GM19035 (cell line): ENCODE measurements at regions not wholly inside any gene's neighbourhood (a gene's known extent, or its start where the extent isn't known, plus 50 kb on each side); places are given as distances from the start of the nearest gene placed in this dataset.

Source experiments
- ATAC-seq: cut with Tn5 transposase; IDR thresholded peaks from one replicate; pipeline ENCODE4 v1.9.1; 2021; ENCODE audit not compliant: unreplicated experiment

GRCh38 chr5:121299153-121299552 is 552.5 kb upstream of the FTMT start:
- ATAC-seq: no peak

GRCh38 chr5:121304838-121305237 is 546.8 kb upstream of the FTMT start:
- ATAC-seq: no peak

GRCh38 chr5:121313886-121314285 is 537.8 kb upstream of the FTMT start:
- ATAC-seq: no peak

- no peak for ATAC-seq
Measured at GRCh38 chr5:121315786-121316185, 535.9 kb upstream of the FTMT start.

GRCh38 chr5:121319292-121319691 is 532.4 kb upstream of the FTMT start:
- ATAC-seq: no peak

- no peak for ATAC-seq
Measured at GRCh38 chr5:121325930-121326329, 525.8 kb upstream of the FTMT start.

GRCh38 chr5:121350181-121350930 is 501.3 kb upstream of the FTMT start:
- no peak for ATAC-seq

- ATAC-seq: no peak
Measured at GRCh38 chr5:121366515-121366914, 485.2 kb upstream of the FTMT start.

- no peak for ATAC-seq
Measured at GRCh38 chr5:121373371-121373770, 478.3 kb upstream of the FTMT start.

- no peak for ATAC-seq
Measured at GRCh38 chr5:121377461-121377860, 474.2 kb upstream of the FTMT start.

GRCh38 chr5:121378046-121378445 is 473.6 kb upstream of the FTMT start:
- ATAC-seq: no peak

- ATAC-seq: no peak
Measured at GRCh38 chr5:121378559-121379359, 472.9 kb upstream of the FTMT start.

- no peak for ATAC-seq
Measured at GRCh38 chr5:121380066-121380465, 471.6 kb upstream of the FTMT start.

- no peak for ATAC-seq
Measured at GRCh38 chr5:121384359-121384758, 467.3 kb upstream of the FTMT start.

- ATAC-seq: no peak
Measured at GRCh38 chr5:121386334-121386733, 465.3 kb upstream of the FTMT start.

- ATAC-seq: no peak
Measured at GRCh38 chr5:121396716-121397115, 455.0 kb upstream of the FTMT start.

- ATAC-seq: peak; percentile 83
Measured at GRCh38 chr5:121399879-121400278, 451.8 kb upstream of the FTMT start.

GRCh38 chr5:121408778-121409177 is 442.9 kb upstream of the FTMT start:
- ATAC-seq: no peak

GRCh38 chr5:121415270-121415669 is 436.4 kb upstream of the FTMT start:
- ATAC-seq: no peak

GRCh38 chr5:121421646-121422045 is 430.0 kb upstream of the FTMT start:
- ATAC-seq: no peak

GRCh38 chr5:121424976-121425375 is 426.7 kb upstream of the FTMT start:
- ATAC-seq: no peak

- no peak for ATAC-seq
Measured at GRCh38 chr5:121426153-121426552, 425.5 kb upstream of the FTMT start.
